ENCODE measurements at regions not wholly inside any gene's neighbourhood (a gene's known extent, or its start where the extent isn't known, plus 50 kb on each side); places are given as distances from the start of the nearest gene placed in this dataset.

DNA sequence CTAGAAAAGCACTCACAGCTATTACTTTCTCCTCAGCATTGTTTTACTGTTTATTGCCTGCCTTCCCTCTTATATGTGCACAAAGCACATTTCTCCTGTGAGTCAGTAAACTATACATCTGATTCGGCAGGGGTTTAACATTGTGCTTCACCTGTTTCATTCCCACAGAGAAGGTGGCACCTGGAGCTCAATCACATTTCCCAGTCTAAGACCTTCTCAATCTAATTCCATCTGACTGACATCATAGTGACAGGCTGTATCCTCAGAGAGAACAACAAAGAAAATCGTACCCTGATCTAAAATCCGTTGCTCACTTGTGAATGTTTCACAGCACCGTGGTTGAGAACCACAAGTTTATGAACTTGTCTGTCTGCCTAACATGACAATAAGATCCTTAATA is 92.4 kb upstream of the CAST start:
- H3K27ac Mint-ChIP-seq = no peak overlapping the region
- no peak overlapping the region for H3K4me3 Mint-ChIP-seq
- peaks cover 20% of the 10 kb centered on the region for H3K27me3 Mint-ChIP-seq (ENCODE audit: low read depth)
- H3K36me3 Mint-ChIP-seq (ENCODE audit: low read depth) = no peaks in the 10 kb centered on the region
- ChIA-PET CTCF (interaction anchor here (0.5 kb wide), 1 partner anchor 130 kb away, joined by 3 read pairs; no protein-coding TSS in a partner anchor), POLR2A (no interaction called here)
- peaks cover 14% of the 10 kb centered on the region for H3K4me1 Mint-ChIP-seq (ENCODE audit: low read depth)
- ATAC-seq = no peak
- H3K9me3 Mint-ChIP-seq (ENCODE audit: insufficient read depth) = no peaks in the 10 kb centered on the region
- DNase-seq = no peak

GRCh38 chr5:96572864-96573512 is 89.2 kb upstream of the CAST start:
- ChIA-PET POLR2A (no interaction called here), CTCF (interaction anchor here (1.2 to 1.5 kb wide), 3 partner anchors 23 to 228 kb away, joined by 3 to 5 read pairs (median 3); no protein-coding TSS in a partner anchor)
- no peaks in the 10 kb centered on the region for H3K36me3 Mint-ChIP-seq (ENCODE audit: low read depth)
- H3K4me3 Mint-ChIP-seq = no peak overlapping the region
- no peaks in the 10 kb centered on the region for H3K4me1 Mint-ChIP-seq (ENCODE audit: low read depth)
- no peaks in the 10 kb centered on the region for H3K9me3 Mint-ChIP-seq (ENCODE audit: insufficient read depth)
- no peak for DNase-seq
- ATAC-seq = no peak
- H3K27me3 Mint-ChIP-seq (ENCODE audit: low read depth) = peaks cover 20% of the 10 kb centered on the region
- no peak overlapping the region for H3K27ac Mint-ChIP-seq

- POLR2A ChIA-PET = no interaction called here
These were observed 88.7 kb upstream of the CAST start for GRCh38 chr5:96573513-96573894.

GRCh38 chr5:96576876-96577275 is 85.3 kb upstream of the CAST start:
- no peak overlapping the region for H3K27ac Mint-ChIP-seq
- ChIA-PET POLR2A (no interaction called here), CTCF (interaction anchor here (1.3 kb wide), 1 partner anchor 231 kb away, joined by 3 read pairs; no protein-coding TSS in a partner anchor)
- ATAC-seq (no peak), DNase-seq (no peak)
- H3K9me3 Mint-ChIP-seq (ENCODE audit: insufficient read depth) = no peaks in the 10 kb centered on the region
- H3K4me1 Mint-ChIP-seq (ENCODE audit: low read depth) = no peaks in the 10 kb centered on the region
- peaks cover 2% of the 10 kb centered on the region for H3K27me3 Mint-ChIP-seq (ENCODE audit: low read depth)
- no peaks in the 10 kb centered on the region for H3K36me3 Mint-ChIP-seq (ENCODE audit: low read depth)
- no peak overlapping the region for H3K4me3 Mint-ChIP-seq

More at GRCh38 chr5:96573513-96573894, 88.7 kb upstream of the CAST start:
- H3K4me1 Mint-ChIP-seq (ENCODE audit: low read depth) = no peaks in the 10 kb centered on the region
- CTCF ChIA-PET = interaction anchor here (1.2 to 1.5 kb wide), 3 partner anchors 22 to 228 kb away, joined by 3 to 5 read pairs (median 3); no protein-coding TSS in a partner anchor
- no peak overlapping the region for H3K27ac Mint-ChIP-seq
- ATAC-seq (no peak), DNase-seq (no peak)
- H3K27me3 Mint-ChIP-seq (ENCODE audit: low read depth) = peaks cover 20% of the 10 kb centered on the region
- H3K4me3 Mint-ChIP-seq = no peak overlapping the region
- no peaks in the 10 kb centered on the region for H3K9me3 Mint-ChIP-seq (ENCODE audit: insufficient read depth)
- H3K36me3 Mint-ChIP-seq (ENCODE audit: low read depth) = no peaks in the 10 kb centered on the region

DNA sequence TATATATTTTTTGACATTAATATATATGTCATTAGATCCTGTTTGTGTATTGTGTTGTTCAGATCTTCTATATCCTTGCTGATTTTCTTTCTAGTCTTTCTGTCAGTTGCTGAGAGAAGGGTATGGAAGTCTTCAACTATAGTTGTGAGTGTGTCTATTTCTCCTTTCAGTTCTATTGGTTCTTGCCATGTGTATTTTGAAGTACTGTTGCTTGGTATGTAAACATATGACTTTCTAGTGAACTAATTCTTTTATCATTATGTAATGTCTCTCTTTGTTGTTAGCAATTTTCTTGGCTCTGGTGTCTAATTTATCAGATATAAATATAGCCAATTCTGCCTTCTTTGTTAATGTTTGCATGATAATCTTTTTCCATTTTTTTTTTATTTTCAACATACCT is 84.3 kb upstream of the CAST start:
- Mint-ChIP-seq H3K27ac (no peak overlapping the region), H3K27me3 (ENCODE audit: low read depth) (peaks cover 2% of the 10 kb centered on the region), H3K9me3 (ENCODE audit: insufficient read depth) (no peaks in the 10 kb centered on the region), H3K36me3 (ENCODE audit: low read depth) (no peaks in the 10 kb centered on the region), H3K4me1 (ENCODE audit: low read depth) (no peaks in the 10 kb centered on the region), H3K4me3 (no peak overlapping the region)
- CTCF ChIA-PET = no interaction called here
- no peak for DNase-seq
- ATAC-seq = no peak
- POLR2A ChIA-PET = no interaction called here

- Mint-ChIP-seq H3K27ac (no peak overlapping the region), H3K9me3 (ENCODE audit: insufficient read depth) (no peaks in the 10 kb centered on the region), H3K36me3 (ENCODE audit: low read depth) (no peaks in the 10 kb centered on the region), H3K4me1 (ENCODE audit: low read depth) (peaks cover 4% of the 10 kb centered on the region), H3K27me3 (ENCODE audit: low read depth) (peaks cover 2% of the 10 kb centered on the region), H3K4me3 (no peak overlapping the region)
- ATAC-seq (no peak), DNase-seq (no peak)
- CTCF ChIA-PET = interaction anchor here (0.9 kb wide), 1 partner anchor 234 kb away, joined by 3 read pairs; no protein-coding TSS in a partner anchor
- POLR2A ChIA-PET = no interaction called here
These were observed 82.5 kb upstream of the CAST start for GRCh38 chr5:96579711-96580110.

- DNase-seq (no peak), ATAC-seq (no peak)
- Mint-ChIP-seq H3K4me1 (ENCODE audit: low read depth) (peaks cover 6% of the 10 kb centered on the region), H3K36me3 (ENCODE audit: low read depth) (no peaks in the 10 kb centered on the region), H3K4me3 (no peak overlapping the region), H3K9me3 (ENCODE audit: insufficient read depth) (no peaks in the 10 kb centered on the region), H3K27ac (no peak overlapping the region), H3K27me3 (ENCODE audit: low read depth) (peaks cover 11% of the 10 kb centered on the region)
- ChIA-PET POLR2A (no interaction called here), CTCF (no interaction called here)
These were observed 79.8 kb upstream of the CAST start for GRCh38 chr5:96582343-96582742.

GRCh38 chr5:96584712-96585111 is 77.5 kb upstream of the CAST start:
- no peak overlapping the region for H3K4me3 Mint-ChIP-seq
- peaks cover 18% of the 10 kb centered on the region for H3K27me3 Mint-ChIP-seq (ENCODE audit: low read depth)
- H3K27ac Mint-ChIP-seq = no peak overlapping the region
- ATAC-seq = no peak
- no peaks in the 10 kb centered on the region for H3K36me3 Mint-ChIP-seq (ENCODE audit: low read depth)
- no peak for DNase-seq
- ChIA-PET POLR2A (no interaction called here), CTCF (interaction anchor here (1.6 to 3.5 kb wide), 2 partner anchors 11 to 17 kb away, joined by 9 to 19 read pairs; no protein-coding TSS in a partner anchor)
- H3K9me3 Mint-ChIP-seq (ENCODE audit: insufficient read depth) = no peaks in the 10 kb centered on the region
- H3K4me1 Mint-ChIP-seq (ENCODE audit: low read depth) = peaks cover 6% of the 10 kb centered on the region

- Mint-ChIP-seq H3K36me3 (ENCODE audit: low read depth) (no peaks in the 10 kb centered on the region), H3K27ac (no peak overlapping the region), H3K27me3 (ENCODE audit: low read depth) (peaks cover 34% of the 10 kb centered on the region)
These were observed 73.6 kb upstream of the CAST start for GRCh38 chr5:96588539-96588938.

DNA sequence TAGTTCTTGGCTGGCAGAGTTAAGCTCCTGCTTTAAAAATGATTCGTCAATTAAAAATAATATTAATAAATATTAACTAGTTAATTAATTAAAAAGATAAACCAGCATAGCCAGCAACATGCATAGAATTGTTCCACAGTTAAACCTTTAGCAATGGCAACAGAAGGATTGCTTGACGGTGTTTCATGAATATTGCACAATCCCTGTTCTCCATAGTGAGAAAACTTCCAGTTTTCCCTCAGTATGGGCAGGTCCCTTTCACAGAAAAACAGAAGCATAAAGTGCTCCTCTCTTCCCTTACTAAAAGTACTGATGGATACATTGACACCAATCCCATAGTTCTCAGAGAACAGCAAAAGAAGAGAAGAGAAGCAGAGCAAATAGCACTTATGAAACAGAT is 71.4 kb upstream of the CAST start:
- Mint-ChIP-seq H3K27me3 (ENCODE audit: low read depth) (peaks cover 36% of the 10 kb centered on the region), H3K36me3 (ENCODE audit: low read depth) (no peaks in the 10 kb centered on the region), H3K4me1 (ENCODE audit: low read depth) (no peaks in the 10 kb centered on the region), H3K9me3 (ENCODE audit: insufficient read depth) (no peaks in the 10 kb centered on the region), H3K27ac (no peak overlapping the region), H3K4me3 (no peak overlapping the region)
- POLR2A ChIA-PET = no interaction called here
- CTCF ChIA-PET = interaction anchor here (3.2 kb wide), 1 partner anchor 11 kb away, joined by 19 read pairs; no protein-coding TSS in a partner anchor
- DNase-seq (no peak), ATAC-seq (no peak)

More at GRCh38 chr5:96588539-96588938, 73.6 kb upstream of the CAST start:
- Mint-ChIP-seq H3K9me3 (ENCODE audit: insufficient read depth) (no peaks in the 10 kb centered on the region), H3K4me3 (no peak overlapping the region), H3K4me1 (ENCODE audit: low read depth) (peaks cover 6% of the 10 kb centered on the region)
- POLR2A ChIA-PET = no interaction called here
- ATAC-seq (no peak), DNase-seq (no peak)
- CTCF ChIA-PET = interaction anchor here (2.8 kb wide), 1 partner anchor 13 kb away, joined by 17 read pairs; no protein-coding TSS in a partner anchor

GRCh38 chr5:96595300-96596090 is 66.7 kb upstream of the CAST start:
- H3K4me1 Mint-ChIP-seq (ENCODE audit: low read depth) = no peaks in the 10 kb centered on the region
- ATAC-seq = no peak
- ChIA-PET POLR2A (no interaction called here), CTCF (interaction anchor here (0.6 to 16.8 kb wide), 13 partner anchors 10 to 726 kb away, joined by 3 to 222 read pairs (median 3); no protein-coding TSS in a partner anchor)
- no peaks in the 10 kb centered on the region for H3K9me3 Mint-ChIP-seq (ENCODE audit: insufficient read depth)
- peaks cover 21% of the 10 kb centered on the region for H3K27me3 Mint-ChIP-seq (ENCODE audit: low read depth)
- H3K27ac Mint-ChIP-seq = no peak overlapping the region
- DNase-seq = peak; percentile 37
- no peak overlapping the region for H3K4me3 Mint-ChIP-seq
- no peaks in the 10 kb centered on the region for H3K36me3 Mint-ChIP-seq (ENCODE audit: low read depth)

DNA sequence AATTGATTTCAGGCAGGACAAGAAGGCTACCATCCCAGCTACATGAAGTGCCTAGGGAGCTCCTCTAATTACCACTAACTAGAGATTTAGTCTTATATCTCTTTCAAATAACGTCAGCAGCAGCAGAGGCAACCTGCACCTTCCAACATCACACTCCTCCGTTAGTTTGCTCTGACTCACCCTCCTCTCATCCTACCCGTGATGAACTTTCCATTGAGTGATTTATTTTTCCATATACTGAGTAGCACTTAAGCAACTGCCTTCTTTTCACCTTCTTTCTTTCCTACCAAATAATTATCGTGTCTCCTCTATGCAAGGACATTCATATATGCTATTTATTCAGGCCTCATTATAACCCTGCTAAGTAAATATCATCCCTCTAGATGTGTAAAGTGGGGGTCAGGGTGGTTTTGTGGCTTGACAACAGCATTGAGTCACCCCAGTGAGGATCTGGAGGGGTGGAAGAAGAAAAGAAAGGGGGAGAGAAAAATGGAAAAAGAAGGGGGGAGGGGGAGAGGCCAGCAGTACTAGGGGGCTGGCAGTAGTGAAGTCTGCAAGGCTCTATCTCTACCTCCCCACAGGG is 64.6 kb upstream of the CAST start:
- ChIA-PET CTCF (interaction anchor here (16.8 kb wide), 1 partner anchor 257 kb away, joined by 222 read pairs; no protein-coding TSS in a partner anchor), POLR2A (no interaction called here)
- Mint-ChIP-seq H3K9me3 (ENCODE audit: insufficient read depth) (no peaks in the 10 kb centered on the region), H3K36me3 (ENCODE audit: low read depth) (no peaks in the 10 kb centered on the region), H3K27ac (no peak overlapping the region), H3K4me3 (no peak overlapping the region), H3K27me3 (ENCODE audit: low read depth) (peaks cover 20% of the 10 kb centered on the region), H3K4me1 (ENCODE audit: low read depth) (no peaks in the 10 kb centered on the region)
- ATAC-seq = peak; percentile 22
- no peak for DNase-seq
